GM12892 (cell line): ENCODE measurements at regions not wholly inside any gene's neighbourhood (a gene's known extent, or its start where the extent isn't known, plus 50 kb on each side); places are given as distances from the start of the nearest gene placed in this dataset.

ENCODE experiments used
- POLR2A ChIP-seq: IDR thresholded peaks from 2 replicates; pipeline ENCODE4 v1.6.1; 2011; ENCODE audit warnings: low read depth, low read length, control low read depth
- POLR2AphosphoS5 ChIP-seq: IDR thresholded peaks from 2 replicates; pipeline ENCODE4 v1.6.1; 2011; ENCODE audit warnings: low read depth, low read length, control low read depth
- TAF1 ChIP-seq: IDR thresholded peaks from 2 replicates; pipeline ENCODE4 v1.6.1; 2011; ENCODE audit warnings: low read depth, mild to moderate bottlenecking, control low read depth, low read length, borderline replicate concordance

- TF ChIP-seq POLR2A (no peak), POLR2AphosphoS5 (no peak), TAF1 (no peak)
Observed at GRCh38 chr10:109618301-109618700, 305.0 kb downstream of the XPNPEP1 start.
